Left cardiac atrium (tissue), 4 donors: ENCODE measurements at regions not wholly inside any gene's neighbourhood (a gene's known extent, or its start where the extent isn't known, plus 50 kb on each side); places are given as distances from the start of the nearest gene placed in this dataset.
"Not testable (repeated sequence)": the region's sequence is repeated elsewhere in the genome, so short reads cannot be mapped to it uniquely, and the experiment has no call there.

Source experiments
- ATAC-seq, 2 donors: fragments of 200-7000 bp; cut with Tn5 transposase; one replicate each; pipeline ENCODE4 v1.9.1; 2020; ENCODE audit warnings: mild to moderate bottlenecking in 2 of 2, moderate library complexity in 2 of 2
- DNase-seq: peaks from one replicate; pipeline ENCODE4 v3.0.0-alpha.2; 2020
- intact Hi-C, 2 donors: fragments of 100-400 bp; cut with DNase I; formaldehyde crosslinking; loops; one replicate each; pipeline versions ENCODE4 v1.14.1 to v1.15.1; 2022 to 2023
- donor health status: DM: no; HTN: yes; CAD: no.
- donor health status: DM: no; HTN: yes; CAD: no; lungs with severe emphysema.
- donor health status: DM: yes; HTN: yes; CAD: no.
- donor health status: Dilated cardiomyopathy.

- ATAC-seq, DNase-seq, intact Hi-C loops: not testable (repeated sequence)
These were observed 296.0 kb upstream of the CCL2 start for GRCh38 chr17:33959098-33959497.

- ATAC-seq (no peak), DNase-seq (no peak)
- intact Hi-C loops, result no loop called here
These were observed 292.0 kb upstream of the CCL2 start for GRCh38 chr17:33962857-33963655.

GRCh38 chr17:33964344-33964979 is 290.6 kb upstream of the CCL2 start:
- no peak for DNase-seq
- ATAC-seq, result no peak
- intact Hi-C loops, result no loop called here

- DNase-seq (no peak), ATAC-seq (no peak)
- intact Hi-C loops, result no loop called here
These were observed 288.6 kb upstream of the CCL2 start for GRCh38 chr17:33966410-33967059.

- intact Hi-C loops, result no loop called here
- DNase-seq, result no peak
- no peak for ATAC-seq
These were observed 287.3 kb upstream of the CCL2 start for GRCh38 chr17:33967608-33968349.

GRCh38 chr17:33968350-33969044 is 286.6 kb upstream of the CCL2 start:
- no peak for ATAC-seq
- intact Hi-C loops, result no loop called here
- DNase-seq, result no peak

GRCh38 chr17:33970279-33970678 is 284.8 kb upstream of the CCL2 start:
- DNase-seq, result no peak
- ATAC-seq, result no peak
- intact Hi-C loops, result no loop called here

- intact Hi-C loops, result no loop called here
- ATAC-seq, result no peak
- DNase-seq, result no peak
These were observed 282.3 kb upstream of the CCL2 start for GRCh38 chr17:33972763-33973162.

- intact Hi-C loops, result no loop called here
- DNase-seq, result no peak
- ATAC-seq, result no peak
These were observed 281.6 kb upstream of the CCL2 start for GRCh38 chr17:33973491-33973890.

GRCh38 chr17:33974276-33974675 is 280.8 kb upstream of the CCL2 start:
- ATAC-seq (no peak), DNase-seq (no peak)
- intact Hi-C loops, result no loop called here

GRCh38 chr17:33976831-33977230 is 278.3 kb upstream of the CCL2 start:
- no peak for DNase-seq
- intact Hi-C loops, result no loop called here
- no peak for ATAC-seq

- DNase-seq, result no peak
- intact Hi-C loops, result no loop called here
- no peak for ATAC-seq
These were observed 277.2 kb upstream of the CCL2 start for GRCh38 chr17:33977729-33978514.

- ATAC-seq (no peak), DNase-seq (no peak)
- intact Hi-C loops, result no loop called here
These were observed 276.2 kb upstream of the CCL2 start for GRCh38 chr17:33978889-33979288.

GRCh38 chr17:33980193-33980592 is 274.9 kb upstream of the CCL2 start:
- DNase-seq, result no peak
- intact Hi-C loops, result no loop called here
- ATAC-seq, result no peak

GRCh38 chr17:33981711-33982601 is 273.1 kb upstream of the CCL2 start:
- intact Hi-C loops, result no loop called here
- DNase-seq (no peak), ATAC-seq (no peak)

GRCh38 chr17:33982909-33983308 is 272.2 kb upstream of the CCL2 start:
- ATAC-seq (no peak), DNase-seq (no peak)
- intact Hi-C loops, result no loop called here

GRCh38 chr17:33983824-33984574 is 271.1 kb upstream of the CCL2 start:
- ATAC-seq, result peak in 1 of 2 donors; percentile 44
- no peak for DNase-seq
- intact Hi-C loops, result no loop called here
